IMR-90 (cell line): ENCODE measurements at regions not wholly inside any gene's neighbourhood (a gene's known extent, or its start where the extent isn't known, plus 50 kb on each side); places are given as distances from the start of the nearest gene placed in this dataset.
A peak's percentile ranks its signal among the peaks of the same experiment; 100 is the strongest.

Experiments
- ATAC-seq: fragments of 200-7000 bp; cut with Tn5 transposase; 2 replicates; pipeline ENCODE4 v1.9.1; 2020; ENCODE audit warnings: low read depth, mild to moderate bottlenecking, moderate library complexity
- BruUV-seq: library from RNA; stranded (reverse); fragments of 400-500 nt; replicated peaks from 2 replicates; lab custom pipeline; 2021; lab: Mats Ljungman, UMichigan
- CTCF ChIA-PET: fragments of 300-600 bp; formaldehyde crosslinking; extraction: SDS; loops from one replicate; lab custom pipeline; 2021; ENCODE audit warnings: antibody characterized with exemption; lab: Yijun Ruan, JAX
- POLR2A ChIA-PET: fragments of 300-600 bp; sonication (Branson Sonifier 250); formaldehyde crosslinking; loops from one replicate; lab custom pipeline; 2022; ENCODE audit warnings: antibody characterized with exemption; ENCODE audit not compliant: unreplicated experiment; lab: Charles Lee
- DNase-seq: peaks from one replicate; pipeline ENCODE4 v3.0.0; 2013
- H2AFZ ChIP-seq: replicated peaks from 2 replicates; pipeline ENCODE3; 2013; ENCODE audit warnings: low read length, mild to moderate bottlenecking; ENCODE audit not compliant: poor library complexity
- H2AK5ac ChIP-seq: 2 replicates; pipeline ENCODE4 v1.6.1; 2013; ENCODE audit warnings: low read depth, low read length, inconsistent platforms
- H2AK9ac ChIP-seq: replicated peaks from 2 replicates; pipeline ENCODE3; 2013; ENCODE audit warnings: mild to moderate bottlenecking, low read depth, low read length, moderate library complexity; ENCODE audit not compliant: poor library complexity
- H2BK120ac ChIP-seq: 2 replicates; pipeline ENCODE4 v1.6.1; 2013; ENCODE audit warnings: low read depth, low read length, inconsistent platforms
- H2BK15ac ChIP-seq: 3 replicates; pipeline ENCODE4 v1.6.1; 2013; ENCODE audit warnings: low read depth, low read length, inconsistent platforms
- H2BK20ac ChIP-seq: 2 replicates; pipeline ENCODE4 v1.6.1; 2013; ENCODE audit warnings: low read depth, mild to moderate bottlenecking, inconsistent platforms, low read length, moderate library complexity
- H2BK5ac ChIP-seq: 2 replicates; pipeline ENCODE4 v1.6.1; 2013; ENCODE audit warnings: mild to moderate bottlenecking, low read depth, low read length, inconsistent platforms; ENCODE audit not compliant: poor library complexity, severe bottlenecking
- H3K14ac ChIP-seq: replicated peaks from 2 replicates; pipeline ENCODE4 v1.6.1; 2013; ENCODE audit warnings: low read depth, low read length, inconsistent platforms
- H3K18ac ChIP-seq: 2 replicates; pipeline ENCODE4 v1.6.1; 2013; ENCODE audit warnings: low read depth, low read length, control low read depth
- H3K23ac ChIP-seq: 2 replicates; pipeline ENCODE4 v1.6.1; 2013; ENCODE audit warnings: low read depth, low read length, inconsistent platforms
- H3K27ac ChIP-seq: 2 replicates; pipeline ENCODE4 v1.5.1; 2013; ENCODE audit warnings: mild to moderate bottlenecking, control low read depth, low read length; ENCODE audit not compliant: insufficient read depth
- H3K27me3 ChIP-seq: 2 replicates; pipeline ENCODE4 v1.6.1; 2013; ENCODE audit warnings: low read length; ENCODE audit not compliant: control insufficient read depth, insufficient read depth
- H3K36me3 ChIP-seq: 2 replicates; pipeline ENCODE4 v1.6.1; 2013; ENCODE audit warnings: low read length, mixed read lengths; ENCODE audit not compliant: control insufficient read depth, insufficient read depth
- H3K4ac ChIP-seq: 2 replicates; pipeline ENCODE4 v1.6.1; 2013; ENCODE audit warnings: low read depth, low read length, inconsistent platforms
- H3K4me1 ChIP-seq: 2 replicates; pipeline ENCODE4 v1.6.1; 2013; ENCODE audit warnings: low read length, mixed read lengths; ENCODE audit not compliant: control insufficient read depth, insufficient read depth
- H3K4me2 ChIP-seq: 2 replicates; pipeline ENCODE4 v1.6.1; 2013; ENCODE audit warnings: low read depth, mild to moderate bottlenecking, control low read depth, low read length, moderate library complexity
- H3K4me3 ChIP-seq: 2 replicates; pipeline ENCODE4 v1.5.1; 2013; ENCODE audit warnings: low read depth, mild to moderate bottlenecking, control low read depth, low read length, moderate library complexity; ENCODE audit not compliant: insufficient read depth
- H3K56ac ChIP-seq: 2 replicates; pipeline ENCODE4 v1.6.1; 2013; ENCODE audit warnings: low read length, inconsistent platforms; ENCODE audit not compliant: insufficient read depth; ENCODE audit errors: extremely low read depth
- H3K79me1 ChIP-seq, 2 experiments: 2 replicates each; pipeline ENCODE4 v1.6.1; 2013; ENCODE audit warnings: low read length in 2 of 2, inconsistent platforms in 1 of 2, low read depth in 1 of 2
- H3K9ac ChIP-seq: 2 replicates; pipeline ENCODE4 v1.6.1; 2013; ENCODE audit warnings: low read depth, low read length, control low read depth
- H3K9me1 ChIP-seq: 2 replicates; pipeline ENCODE4 v1.6.1; 2013; ENCODE audit warnings: low read length, inconsistent platforms; ENCODE audit not compliant: insufficient read depth
- H3K9me3 ChIP-seq: 2 replicates; pipeline ENCODE4 v1.6.1; 2013; ENCODE audit warnings: low read length; ENCODE audit not compliant: control insufficient read depth, insufficient read depth
- H4K20me1 ChIP-seq: 2 replicates; pipeline ENCODE4 v1.6.1; 2013; ENCODE audit warnings: low read length, inconsistent platforms; ENCODE audit not compliant: insufficient read depth
- H4K5ac ChIP-seq: 2 replicates; pipeline ENCODE4 v1.6.1; 2013; ENCODE audit warnings: mild to moderate bottlenecking, low read depth, low read length, control low read depth
- H4K8ac ChIP-seq, 2 experiments: 2 replicates each; pipeline ENCODE4 v1.6.1; 2013; ENCODE audit warnings: low read depth in 2 of 2, low read length in 2 of 2, control low read depth in 1 of 2, inconsistent platforms in 1 of 2
- H4K91ac ChIP-seq: 2 replicates; pipeline ENCODE4 v1.6.1; 2013; ENCODE audit warnings: low read depth, low read length, inconsistent platforms; ENCODE audit not compliant: insufficient read depth
- BHLHE40 ChIP-seq: fragments of 150-350 bp; IDR thresholded peaks from 2 replicates; pipeline ENCODE4 v1.6.1; 2016; ENCODE audit warnings: mild to moderate bottlenecking, low read depth, low read length
- CEBPB ChIP-seq: IDR thresholded peaks from 2 replicates; pipeline ENCODE4 v1.6.1; 2012; ENCODE audit warnings: low read depth, low read length, improper control_type of control experiment
- CHD1 ChIP-seq: IDR thresholded peaks from 2 replicates; pipeline ENCODE4 v1.6.1; 2012; ENCODE audit warnings: low read depth, low read length, improper control_type of control experiment
- MAZ ChIP-seq: IDR thresholded peaks from 2 replicates; pipeline ENCODE4 v1.6.1; 2012; ENCODE audit warnings: low read depth, mild to moderate bottlenecking, low read length, improper control_type of control experiment, moderate library complexity, borderline replicate concordance
- MXI1 ChIP-seq: IDR thresholded peaks from 2 replicates; pipeline ENCODE4 v1.6.1; 2012; ENCODE audit warnings: low read depth, mild to moderate bottlenecking, low read length, moderate library complexity, borderline replicate concordance
- NFE2L2 ChIP-seq: fragments of 150-350 bp; IDR thresholded peaks from 2 replicates; pipeline ENCODE4 v1.6.1; 2016; ENCODE audit warnings: low read depth, mild to moderate bottlenecking, low read length
- POLR2A ChIP-seq: IDR thresholded peaks from 2 replicates; pipeline ENCODE4 v1.6.1; 2012; ENCODE audit warnings: mild to moderate bottlenecking, low read depth, low read length
- RAD21 ChIP-seq: IDR thresholded peaks from 2 replicates; pipeline ENCODE4 v1.6.1; 2012; ENCODE audit warnings: low read length, improper control_type of control experiment
- RCOR1 ChIP-seq: IDR thresholded peaks from 2 replicates; pipeline ENCODE4 v1.6.1; 2012; ENCODE audit warnings: mild to moderate bottlenecking, low read length, improper control_type of control experiment; ENCODE audit not compliant: insufficient replicate concordance
- RFX5 ChIP-seq: IDR thresholded peaks from 2 replicates; pipeline ENCODE4 v1.8.0; 2012; ENCODE audit warnings: low read depth, mild to moderate bottlenecking, low read length, moderate library complexity
- SMC3 ChIP-seq: fragments of 150-350 bp; IDR thresholded peaks from 2 replicates; pipeline ENCODE4 v1.6.1; 2016; ENCODE audit warnings: low read depth, mild to moderate bottlenecking, antibody characterized with exemption, low read length, moderate library complexity
- WGBS, 2 experiments: methylation state at CpG; one replicate each; pipeline versions ENCODE4 v1.1.5 to v1.1.7; 2013; ENCODE audit warnings: missing lambda C conversion rate in 2 of 2; ENCODE audit not compliant: insufficient read length in 1 of 2; ENCODE audit errors: extremely low coverage in 2 of 2; 5-methylcytosine and 5-hydroxymethylcytosine counted together
- dilution Hi-C: fragments of 300-500 bp; cut with HindIII; formaldehyde crosslinking; loops from one replicate; pipeline ENCODE4 v1.14.3; 2018; ENCODE audit warnings: low sequenced_read_pairs; ENCODE audit not compliant: unreplicated experiment
- in situ Hi-C: fragments of 300-500 bp; cut with MboI; formaldehyde crosslinking; loops from 3 replicates; pipeline ENCODE4 v1.14.3; 2019; ENCODE audit warnings: low sequenced_read_pairs, inconsistent platforms, mixed read lengths
- intact Hi-C: fragments of 100-400 bp; cut with micrococcal nuclease; formaldehyde crosslinking; loops from 2 replicates; pipeline ENCODE4 v1.10.0; 2022
- TF ChIP-seq, protein P1 (sequence below): fragments of 150-350 bp; IDR thresholded peaks from 2 replicates; pipeline ENCODE4 v1.6.1; 2016; ENCODE audit warnings: low read depth, mild to moderate bottlenecking, low read length, moderate library complexity, borderline replicate concordance
- TF ChIP-seq, protein P2 (sequence below): fragments of 150-350 bp; IDR thresholded peaks from 2 replicates; pipeline ENCODE4 v1.6.1; 2017; ENCODE audit warnings: mild to moderate bottlenecking, antibody characterized with exemption, low read length, low read depth
- TF ChIP-seq, protein P3 (sequence below): conservative IDR thresholded peaks from 2 replicates; pipeline ENCODE4 v1.5.1; 2012; ENCODE audit warnings: mild to moderate bottlenecking, low read depth, low read length, improper control_type of control experiment

DNA sequence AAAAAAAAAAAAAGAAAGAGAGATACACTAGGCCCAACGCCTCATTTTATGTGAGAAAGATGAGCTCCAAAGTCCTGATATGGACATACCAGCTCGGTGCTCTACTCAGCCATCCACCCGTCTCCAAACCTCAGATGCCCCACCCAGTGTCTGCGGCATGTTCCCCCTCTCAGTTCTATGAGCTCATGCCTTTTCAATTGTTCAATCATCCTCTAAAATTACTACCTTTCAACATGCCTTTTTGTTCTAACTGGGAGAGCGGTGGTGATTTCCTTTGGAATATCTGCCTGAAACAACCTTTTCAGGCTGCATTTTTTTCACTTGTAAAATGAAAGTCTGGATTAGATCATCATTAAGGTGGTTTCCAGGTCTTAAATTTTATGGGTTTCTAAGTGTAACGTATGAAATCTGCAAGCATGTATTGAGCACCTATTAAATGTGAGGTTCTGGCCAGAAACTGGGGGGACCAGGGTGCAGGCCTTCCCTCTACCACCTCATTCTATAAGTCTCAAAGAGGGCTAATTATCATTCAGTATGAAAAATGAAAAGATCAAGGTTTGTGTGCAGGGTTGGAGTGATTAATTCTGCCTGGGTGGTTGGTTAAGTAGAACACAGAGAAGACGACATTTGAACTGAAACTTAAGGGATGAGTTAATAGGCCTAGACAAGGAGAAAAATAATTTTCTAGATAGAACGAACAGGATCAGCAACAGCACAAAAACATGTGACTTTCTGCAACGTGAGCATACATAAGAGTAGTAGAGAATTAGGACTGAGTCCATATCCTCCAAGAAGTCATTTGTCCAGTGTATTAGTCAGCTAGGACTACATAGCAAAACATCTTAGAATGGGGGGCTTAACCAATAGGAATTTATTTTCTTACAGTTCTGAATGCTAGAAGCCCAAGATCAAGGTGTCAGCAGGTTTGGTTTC, 87.4 kb upstream of the GLS start:
- Histone ChIP-seq H3K4me1 (peaks cover 6% of the 10 kb centered on the region), H3K9me1 (peaks cover 6% of the 10 kb centered on the region; the same call in 1 of the 2 replicates), H4K8ac (no peak overlapping the region; a peak in 1 of 4 replicates), H2BK120ac (no peak overlapping the region), H3K14ac (no peak overlapping the region; the same call in 1 of the 2 replicates), H4K20me1 (no peaks in the 10 kb centered on the region), H2BK20ac (no peak overlapping the region), H2BK5ac (no peak overlapping the region), H3K27ac (no peak overlapping the region), H3K9ac (no peak overlapping the region), H3K18ac (no peak overlapping the region), H3K4ac (no peak overlapping the region), H3K79me1 (no peaks in the 10 kb centered on the region), H3K36me3 (no peaks in the 10 kb centered on the region), H3K4me2 (no peak overlapping the region), H2AFZ (no peak overlapping the region), H3K23ac (no peak overlapping the region), H3K9me3 (no peaks in the 10 kb centered on the region), H3K27me3 (no peaks in the 10 kb centered on the region), H4K5ac (no peak overlapping the region), H3K56ac (no peak overlapping the region), H3K4me3 (no peak overlapping the region), H4K91ac (no peak overlapping the region), H2AK5ac (peak overlapping the region; percentile 64), H2BK15ac (peak overlapping the region; percentile 52; the same call in 1 of the 3 replicates), H2AK9ac (no peak overlapping the region)
- ChIA-PET CTCF (interaction anchor here (0.6 kb wide), 1 partner anchor 132 kb away, joined by 4 read pairs; no protein-coding TSS in a partner anchor), POLR2A (no interaction called here)
- no TSS peak for BruUV-seq
- intact Hi-C loops: no loop called here
- WGBS, 2 experiments: 100% methylated on average over 1 of the region's 9 CpGs; no CpG with 5 or more reads in 1 of the 2 experiments
- dilution Hi-C loops: no loop called here
- in situ Hi-C loops: loop anchor here (25.0 kb wide), 1 partner anchor 344 kb away; no protein-coding TSS in a partner anchor
- DNase-seq (no peak), ATAC-seq (no peak)
- TF ChIP-seq RCOR1: no peak
- TF ChIP-seq MXI1: no peak
- no peak for TF ChIP-seq POLR2A
- TF ChIP-seq, protein P1, sequence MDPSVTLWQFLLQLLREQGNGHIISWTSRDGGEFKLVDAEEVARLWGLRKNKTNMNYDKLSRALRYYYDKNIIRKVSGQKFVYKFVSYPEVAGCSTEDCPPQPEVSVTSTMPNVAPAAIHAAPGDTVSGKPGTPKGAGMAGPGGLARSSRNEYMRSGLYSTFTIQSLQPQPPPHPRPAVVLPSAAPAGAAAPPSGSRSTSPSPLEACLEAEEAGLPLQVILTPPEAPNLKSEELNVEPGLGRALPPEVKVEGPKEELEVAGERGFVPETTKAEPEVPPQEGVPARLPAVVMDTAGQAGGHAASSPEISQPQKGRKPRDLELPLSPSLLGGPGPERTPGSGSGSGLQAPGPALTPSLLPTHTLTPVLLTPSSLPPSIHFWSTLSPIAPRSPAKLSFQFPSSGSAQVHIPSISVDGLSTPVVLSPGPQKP: no peak
- no peak for TF ChIP-seq SMC3
- TF ChIP-seq NFE2L2: no peak
- TF ChIP-seq CEBPB: no peak
- TF ChIP-seq CHD1: no peak
- TF ChIP-seq, protein P2, sequence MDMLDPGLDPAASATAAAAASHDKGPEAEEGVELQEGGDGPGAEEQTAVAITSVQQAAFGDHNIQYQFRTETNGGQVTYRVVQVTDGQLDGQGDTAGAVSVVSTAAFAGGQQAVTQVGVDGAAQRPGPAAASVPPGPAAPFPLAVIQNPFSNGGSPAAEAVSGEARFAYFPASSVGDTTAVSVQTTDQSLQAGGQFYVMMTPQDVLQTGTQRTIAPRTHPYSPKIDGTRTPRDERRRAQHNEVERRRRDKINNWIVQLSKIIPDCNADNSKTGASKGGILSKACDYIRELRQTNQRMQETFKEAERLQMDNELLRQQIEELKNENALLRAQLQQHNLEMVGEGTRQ: no peak
- no peak for TF ChIP-seq BHLHE40
- no peak for TF ChIP-seq RFX5
- TF ChIP-seq RAD21: no peak
- TF ChIP-seq, protein P3, sequence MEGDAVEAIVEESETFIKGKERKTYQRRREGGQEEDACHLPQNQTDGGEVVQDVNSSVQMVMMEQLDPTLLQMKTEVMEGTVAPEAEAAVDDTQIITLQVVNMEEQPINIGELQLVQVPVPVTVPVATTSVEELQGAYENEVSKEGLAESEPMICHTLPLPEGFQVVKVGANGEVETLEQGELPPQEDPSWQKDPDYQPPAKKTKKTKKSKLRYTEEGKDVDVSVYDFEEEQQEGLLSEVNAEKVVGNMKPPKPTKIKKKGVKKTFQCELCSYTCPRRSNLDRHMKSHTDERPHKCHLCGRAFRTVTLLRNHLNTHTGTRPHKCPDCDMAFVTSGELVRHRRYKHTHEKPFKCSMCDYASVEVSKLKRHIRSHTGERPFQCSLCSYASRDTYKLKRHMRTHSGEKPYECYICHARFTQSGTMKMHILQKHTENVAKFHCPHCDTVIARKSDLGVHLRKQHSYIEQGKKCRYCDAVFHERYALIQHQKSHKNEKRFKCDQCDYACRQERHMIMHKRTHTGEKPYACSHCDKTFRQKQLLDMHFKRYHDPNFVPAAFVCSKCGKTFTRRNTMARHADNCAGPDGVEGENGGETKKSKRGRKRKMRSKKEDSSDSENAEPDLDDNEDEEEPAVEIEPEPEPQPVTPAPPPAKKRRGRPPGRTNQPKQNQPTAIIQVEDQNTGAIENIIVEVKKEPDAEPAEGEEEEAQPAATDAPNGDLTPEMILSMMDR: no peak
- TF ChIP-seq MAZ: no peak
